ENCODE measurements at regions not wholly inside any gene's neighbourhood (a gene's known extent, or its start where the extent isn't known, plus 50 kb on each side); places are given as distances from the start of the nearest gene placed in this dataset.
"Not testable (repeated sequence)": the region's sequence is repeated elsewhere in the genome, so short reads cannot be mapped to it uniquely, and the experiment has no call there.

GRCh38 chr18:78240101-78240500 is 739.5 kb upstream of the SALL3 start:
- DNase-seq = no peak

GRCh38 chr18:78240627-78241252 is 738.9 kb upstream of the SALL3 start:
- DNase-seq = no peak

GRCh38 chr18:78241535-78242253 is 737.9 kb upstream of the SALL3 start:
- peak; percentile 25 for DNase-seq

- DNase-seq = peak; percentile 40
Observed at GRCh38 chr18:78242254-78242643, 737.4 kb upstream of the SALL3 start.

GRCh38 chr18:78242806-78243205 is 736.8 kb upstream of the SALL3 start:
- no peak for DNase-seq

GRCh38 chr18:78244779-78245178 is 734.8 kb upstream of the SALL3 start:
- no peak for DNase-seq

- no peak for DNase-seq
Observed at GRCh38 chr18:78245451-78245850, 734.2 kb upstream of the SALL3 start.

GRCh38 chr18:78246050-78246449 is 733.6 kb upstream of the SALL3 start:
- no peak for DNase-seq

GRCh38 chr18:78246588-78246987 is 733.0 kb upstream of the SALL3 start:
- DNase-seq = no peak

GRCh38 chr18:78247615-78248289 is 731.9 kb upstream of the SALL3 start:
- DNase-seq = no peak

GRCh38 chr18:78255013-78255412 is 724.6 kb upstream of the SALL3 start:
- no peak for DNase-seq

- no peak for DNase-seq
Observed at GRCh38 chr18:78268226-78268988, 711.2 kb upstream of the SALL3 start.

- no peak for DNase-seq
Observed at GRCh38 chr18:78271790-78272189, 707.8 kb upstream of the SALL3 start.

- DNase-seq = no peak
Observed at GRCh38 chr18:78273876-78274275, 705.7 kb upstream of the SALL3 start.

- not testable (repeated sequence) for DNase-seq
Observed at GRCh38 chr18:78283425-78283824, 696.2 kb upstream of the SALL3 start.

GRCh38 chr18:78292618-78293380 is 686.8 kb upstream of the SALL3 start:
- no peak for DNase-seq

- DNase-seq = peak; percentile 33
Observed at GRCh38 chr18:78293540-78293939, 686.1 kb upstream of the SALL3 start.

GRCh38 chr18:78293940-78294541 is 685.6 kb upstream of the SALL3 start:
- DNase-seq = no peak

- no peak for DNase-seq
Observed at GRCh38 chr18:78295262-78295661, 684.4 kb upstream of the SALL3 start.

- no peak for DNase-seq
Observed at GRCh38 chr18:78296166-78296565, 683.5 kb upstream of the SALL3 start.

- no peak for DNase-seq
Observed at GRCh38 chr18:78297048-78297447, 682.6 kb upstream of the SALL3 start.

- no peak for DNase-seq
Observed at GRCh38 chr18:78303519-78304191, 676.0 kb upstream of the SALL3 start.
